ENCODE measurements at regions not wholly inside any gene's neighbourhood (a gene's known extent, or its start where the extent isn't known, plus 50 kb on each side); places are given as distances from the start of the nearest gene placed in this dataset.

- TF ChIP-seq CTCF (conservative IDR thresholded peaks at IDR 0.05) (no peak), EZH2 (IDR thresholded peaks at IDR 0.05; ENCODE audit: low read depth) (no peak)
These were observed 105.3 kb downstream of the PTGS2 start for GRCh38 chr1:186574926-186575325.
